ENCODE measurements at regions not wholly inside any gene's neighbourhood (a gene's known extent, or its start where the extent isn't known, plus 50 kb on each side); places are given as distances from the start of the nearest gene placed in this dataset.
A peak's percentile ranks its signal among the peaks of the same experiment; 100 is the strongest.

DNA sequence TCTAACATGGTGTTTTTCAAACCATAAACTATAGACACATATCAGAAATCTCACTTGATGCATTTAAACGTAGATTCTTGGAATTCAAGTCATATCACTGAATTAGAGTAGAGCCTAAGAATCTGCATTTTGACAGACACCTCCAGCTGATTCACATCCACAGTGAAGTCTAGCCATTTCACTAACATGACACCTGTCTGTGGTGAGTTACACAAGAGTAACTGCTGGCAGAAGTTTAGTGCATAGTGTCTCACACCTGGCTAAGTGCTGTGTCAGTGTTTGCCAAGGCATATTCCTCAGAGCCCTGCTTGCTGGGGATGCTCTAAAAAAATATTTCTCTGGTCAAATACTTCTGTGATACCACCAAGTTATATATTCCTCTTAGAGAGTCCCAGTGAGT, 237.5 kb upstream of the DIAPH2 start:
- Histone ChIP-seq H3K4me2 (replicated peaks; ENCODE audit: extremely low read depth, low read length, poor library complexity, severe bottlenecking) (no peak overlapping the region), H4K20me1 (ENCODE audit: insufficient read depth, low read length) (no peaks in the 10 kb centered on the region), H3K9ac (ENCODE audit: insufficient read depth, low read length, poor library complexity, severe bottlenecking) (no peak overlapping the region), H3K79me2 (ENCODE audit: insufficient read depth, low read length) (no peaks in the 10 kb centered on the region), H3K4me3 (replicated peaks in 1 of 3; ENCODE audit: low read depth in 2 of 3, low read length in 3 of 3) (no peak overlapping the region), H3K4me1 (ENCODE audit: control insufficient read depth in 1 of 2, insufficient read depth in 2 of 2, low read length in 2 of 2) (peaks cover 0 to 8% of the 10 kb centered on the region in 2 donors), H3K27ac (ENCODE audit: low read depth in 1 of 2, low read length in 2 of 2) (no peak overlapping the region), H3K36me3 (replicated peaks in 1 of 2; ENCODE audit: control insufficient read depth in 1 of 2, insufficient read depth in 2 of 2, low read length in 2 of 2) (no peaks in the 10 kb centered on the region), H3K27me3 (ENCODE audit: control insufficient read depth in 2 of 2, insufficient read depth in 2 of 2, low read length in 2 of 2) (no peaks in the 10 kb centered on the region), H2AFZ (ENCODE audit: insufficient read depth, low read depth, low read length, poor library complexity, severe bottlenecking) (no peak overlapping the region), H3K9me3 (replicated peaks in 1 of 2; ENCODE audit: control insufficient read depth in 1 of 2, insufficient read depth in 1 of 2, low read length in 2 of 2) (no peaks in the 10 kb centered on the region)
- no peak for DNase-seq
- TF ChIP-seq, protein P1, sequence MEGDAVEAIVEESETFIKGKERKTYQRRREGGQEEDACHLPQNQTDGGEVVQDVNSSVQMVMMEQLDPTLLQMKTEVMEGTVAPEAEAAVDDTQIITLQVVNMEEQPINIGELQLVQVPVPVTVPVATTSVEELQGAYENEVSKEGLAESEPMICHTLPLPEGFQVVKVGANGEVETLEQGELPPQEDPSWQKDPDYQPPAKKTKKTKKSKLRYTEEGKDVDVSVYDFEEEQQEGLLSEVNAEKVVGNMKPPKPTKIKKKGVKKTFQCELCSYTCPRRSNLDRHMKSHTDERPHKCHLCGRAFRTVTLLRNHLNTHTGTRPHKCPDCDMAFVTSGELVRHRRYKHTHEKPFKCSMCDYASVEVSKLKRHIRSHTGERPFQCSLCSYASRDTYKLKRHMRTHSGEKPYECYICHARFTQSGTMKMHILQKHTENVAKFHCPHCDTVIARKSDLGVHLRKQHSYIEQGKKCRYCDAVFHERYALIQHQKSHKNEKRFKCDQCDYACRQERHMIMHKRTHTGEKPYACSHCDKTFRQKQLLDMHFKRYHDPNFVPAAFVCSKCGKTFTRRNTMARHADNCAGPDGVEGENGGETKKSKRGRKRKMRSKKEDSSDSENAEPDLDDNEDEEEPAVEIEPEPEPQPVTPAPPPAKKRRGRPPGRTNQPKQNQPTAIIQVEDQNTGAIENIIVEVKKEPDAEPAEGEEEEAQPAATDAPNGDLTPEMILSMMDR (IDR thresholded peaks at IDR 0.05): no peak
- H3K36me3 Mint-ChIP-seq: no peaks in the 10 kb centered on the region
- no CpG with 5 or more reads among the region's 1 CpG for WGBS (ENCODE audit: insufficient coverage)
- H3K4me3 Mint-ChIP-seq: no peak overlapping the region
- H3K9me3 Mint-ChIP-seq: peaks cover 0 to 2% (median 0%) of the 10 kb centered on the region in 7 donors
- peaks cover 13% of the 10 kb centered on the region for H3K4me1 Mint-ChIP-seq
- H3K27me3 Mint-ChIP-seq (ENCODE audit: low read depth in 3 of 3): peaks cover 0 to 4% (median 2%) of the 10 kb centered on the region in 3 donors
- intact Hi-C loops (cut with micrococcal nuclease): no loop called here
- no peak overlapping the region for H3K27ac Mint-ChIP-seq

DNA sequence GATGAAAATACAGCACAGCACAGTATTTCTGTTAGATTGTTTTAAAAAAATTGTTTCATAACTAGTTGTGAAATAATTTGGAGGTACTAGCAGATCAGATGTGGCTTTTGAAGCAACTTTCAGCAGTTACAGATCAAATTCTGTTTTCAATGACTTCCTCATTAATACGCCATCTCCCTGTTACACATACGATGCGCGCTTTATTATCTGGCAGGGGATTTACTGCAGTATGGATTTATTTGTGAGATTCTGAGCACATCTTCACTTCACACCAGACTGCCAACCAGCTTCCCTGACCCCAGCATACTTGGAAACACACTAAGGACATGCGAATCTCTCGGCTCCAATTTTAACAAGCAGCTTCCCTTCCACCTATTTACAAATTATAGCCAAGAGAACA, 235.5 kb upstream of the DIAPH2 start:
- H3K4me3 Mint-ChIP-seq: peak overlapping the region in 1 of 2 donors; percentile 35
- no peak overlapping the region for H3K4me3 ChIP-seq (replicated peaks in 1 of 3; ENCODE audit: low read depth in 2 of 3, low read length in 3 of 3)
- H3K9ac ChIP-seq (ENCODE audit: insufficient read depth, low read length, poor library complexity, severe bottlenecking): no peak overlapping the region
- no peak overlapping the region for H3K27ac ChIP-seq (ENCODE audit: low read depth in 1 of 2, low read length in 2 of 2)
- H3K9me3 Mint-ChIP-seq: peaks cover 0 to 2% (median 0%) of the 10 kb centered on the region in 7 donors
- no peaks in the 10 kb centered on the region for H3K9me3 ChIP-seq (replicated peaks in 1 of 2; ENCODE audit: control insufficient read depth in 1 of 2, insufficient read depth in 1 of 2, low read length in 2 of 2)
- no peak overlapping the region for H3K27ac Mint-ChIP-seq
- no peaks in the 10 kb centered on the region for H3K27me3 ChIP-seq (ENCODE audit: control insufficient read depth in 2 of 2, insufficient read depth in 2 of 2, low read length in 2 of 2)
- H4K20me1 ChIP-seq (ENCODE audit: insufficient read depth, low read length): no peaks in the 10 kb centered on the region
- H3K27me3 Mint-ChIP-seq (ENCODE audit: low read depth in 3 of 3): peaks cover 0 to 4% (median 2%) of the 10 kb centered on the region in 3 donors
- DNase-seq: peak; percentile 6 to 13 (median 6)
- intact Hi-C loops (cut with micrococcal nuclease): no loop called here
- peaks cover 0 to 8% of the 10 kb centered on the region in 2 donors for H3K4me1 ChIP-seq (ENCODE audit: control insufficient read depth in 1 of 2, insufficient read depth in 2 of 2, low read length in 2 of 2)
- H3K36me3 Mint-ChIP-seq: no peaks in the 10 kb centered on the region
- no peak overlapping the region for H2AFZ ChIP-seq (ENCODE audit: insufficient read depth, low read depth, low read length, poor library complexity, severe bottlenecking)
- H3K79me2 ChIP-seq (ENCODE audit: insufficient read depth, low read length): no peaks in the 10 kb centered on the region
- peak overlapping the region; percentile 9 for H3K4me2 ChIP-seq (replicated peaks; ENCODE audit: extremely low read depth, low read length, poor library complexity, severe bottlenecking)
- WGBS (ENCODE audit: insufficient coverage): no CpG with 5 or more reads among the region's 6 CpGs
- peaks cover 13% of the 10 kb centered on the region for H3K4me1 Mint-ChIP-seq
- TF ChIP-seq, protein P1 (IDR thresholded peaks at IDR 0.05): no peak
- H3K36me3 ChIP-seq (replicated peaks in 1 of 2; ENCODE audit: control insufficient read depth in 1 of 2, insufficient read depth in 2 of 2, low read length in 2 of 2): no peaks in the 10 kb centered on the region

All from CD14-positive monocyte (primary cell).